SK-N-SH (cell line): ENCODE measurements at regions not wholly inside any gene's neighbourhood (a gene's known extent, or its start where the extent isn't known, plus 50 kb on each side); places are given as distances from the start of the nearest gene placed in this dataset.

Experiments used
- CTCF ChIA-PET: fragments of 300-600, 350-600 bp; formaldehyde crosslinking; extraction: SDS; loops from one replicate; lab custom pipeline; 2021; lab: Yijun Ruan, JAX
- POLR2A ChIA-PET: fragments of 350-600 bp; sonication (Branson Sonifier 250); formaldehyde crosslinking; extraction: SDS; loops from one replicate; lab custom pipeline; 2020; ENCODE audit warnings: antibody characterized with exemption, inconsistent platforms; lab: Yijun Ruan, JAX
- DNase-seq: peaks from one replicate; pipeline ENCODE4 v3.0.0; 2012
- H2AFZ ChIP-seq: fragments of 200-600 bp; sonication (generic); 2 replicates; pipeline ENCODE4 v1.8.1; 2016; ENCODE audit warnings: antibody characterized with exemption, mild to moderate bottlenecking, low read depth
- H3F3A ChIP-seq: fragments of 200-600 bp; sonication (generic); replicated peaks from 2 replicates; pipeline ENCODE3; 2016; ENCODE audit warnings: antibody characterized with exemption, mild to moderate bottlenecking; ENCODE audit not compliant: insufficient read depth
- H3K27ac ChIP-seq, 2 experiments: fragments of 200-500 bp in 1 of 2; fragments of 200-600 bp in 1 of 2; sonication (Bioruptor generic) in 1 of 2; sonication (generic), shearing (Covaris generic) in 1 of 2; 2 replicates each; pipeline versions ENCODE4 v1.5.1 to v1.6.1; 2014 to 2016; ENCODE audit warnings: low read depth in 2 of 2, inconsistent platforms in 1 of 2, low read length in 1 of 2, mild to moderate bottlenecking in 1 of 2, mixed read lengths in 1 of 2
- H3K27me3 ChIP-seq: fragments of 200-600 bp; sonication (generic), shearing (Covaris generic); 2 replicates; pipeline ENCODE4 v1.6.1; 2016; ENCODE audit warnings: mixed run types; ENCODE audit not compliant: insufficient read depth
- H3K36me3 ChIP-seq, 2 experiments: fragments of 200-500 bp in 1 of 2; fragments of 200-600 bp in 1 of 2; sonication (Bioruptor generic) in 1 of 2; sonication (generic) in 1 of 2; replicated peaks in 1 of 2; 2 replicates each; pipeline versions ENCODE3 to v1.5.1; 2014 to 2016; ENCODE audit warnings: low read length in 1 of 2, mild to moderate bottlenecking in 1 of 2; ENCODE audit not compliant: insufficient read depth in 2 of 2, control insufficient read depth in 1 of 2
- H3K4me1 ChIP-seq, 2 experiments: fragments of 200-500 bp in 1 of 2; fragments of 200-600 bp in 1 of 2; sonication (Bioruptor generic) in 1 of 2; sonication (generic), shearing (Covaris generic) in 1 of 2; 2 replicates each; pipeline versions ENCODE4 v1.5.1 to v1.6.1; 2014 to 2016; ENCODE audit warnings: low read depth in 1 of 2, low read length in 1 of 2, mixed run types in 1 of 2; ENCODE audit not compliant: insufficient read depth in 2 of 2, control insufficient read depth in 1 of 2
- H3K4me2 ChIP-seq: fragments of 200-600 bp; sonication (generic), shearing (Covaris generic); 2 replicates; pipeline ENCODE4 v1.6.1; 2017; ENCODE audit warnings: mixed run types
- H3K4me3 ChIP-seq, 2 experiments: fragments of 200-500 bp in 1 of 2; fragments of 200-600 bp in 1 of 2; sonication (Bioruptor generic) in 1 of 2; sonication (generic), shearing (Covaris generic) in 1 of 2; 2 replicates each; pipeline versions ENCODE4 v1.5.1 to v1.8.1; 2014 to 2016; ENCODE audit warnings: low read depth in 2 of 2, inconsistent platforms in 1 of 2, low read length in 1 of 2, mild to moderate bottlenecking in 1 of 2, mixed read lengths in 1 of 2, moderate library complexity in 1 of 2
- H3K79me2 ChIP-seq: fragments of 200-600 bp; sonication (generic); 2 replicates; pipeline ENCODE4 v1.8.1; 2017; ENCODE audit warnings: mild to moderate bottlenecking; ENCODE audit not compliant: insufficient read depth
- H3K9ac ChIP-seq: fragments of 200-600 bp; sonication (generic); 2 replicates; pipeline ENCODE4 v1.6.1; 2017; ENCODE audit warnings: mixed run types
- H3K9me2 ChIP-seq: fragments of 200-600 bp; sonication (generic); 2 replicates; pipeline ENCODE4 v1.6.1; 2017; ENCODE audit warnings: mixed run types
- H3K9me3 ChIP-seq: fragments of 200-600 bp; sonication (generic); 2 replicates; pipeline ENCODE4 v1.6.1; 2017; ENCODE audit warnings: mixed run types, mild to moderate bottlenecking, moderate library complexity
- H4K20me1 ChIP-seq: fragments of 200-600 bp; sonication (generic); 2 replicates; pipeline ENCODE4 v1.6.1; 2017; ENCODE audit warnings: mild to moderate bottlenecking, mixed run types; ENCODE audit not compliant: insufficient read depth
- EP300 ChIP-seq, 2 experiments: IDR thresholded peaks; 2 replicates each; pipeline versions ENCODE4 v1.4.0 to v1.6.1; 2012; ENCODE audit warnings: borderline replicate concordance in 1 of 2, low read depth in 1 of 2, low read length in 1 of 2
- EZH2phosphoT487 ChIP-seq: fragments of 200-600 bp; sonication (generic); IDR thresholded peaks from 2 replicates; pipeline ENCODE4 v1.6.1; 2017; ENCODE audit warnings: low read depth, mixed run types, mild to moderate bottlenecking, antibody characterized with exemption, moderate library complexity, borderline replicate concordance
- FOSL2 ChIP-seq: IDR thresholded peaks from 2 replicates; pipeline ENCODE4 v1.4.0; 2012; ENCODE audit warnings: low read depth, mild to moderate bottlenecking, moderate library complexity, borderline replicate concordance
- GABPA ChIP-seq: IDR thresholded peaks from 2 replicates; pipeline ENCODE4 v1.4.0; 2012; ENCODE audit warnings: low read depth, mild to moderate bottlenecking
- GATA2 ChIP-seq: sonication (generic); formaldehyde crosslinking; IDR thresholded peaks from 2 replicates; pipeline ENCODE4 v1.5.0; 2020; ENCODE audit warnings: mild to moderate bottlenecking, missing genetic modification reagents
- IRF3 ChIP-seq: fragments of 150-350 bp; IDR thresholded peaks from 2 replicates; pipeline ENCODE4 v1.6.1; 2016; ENCODE audit warnings: mild to moderate bottlenecking, low read depth, low read length
- JUND ChIP-seq: IDR thresholded peaks from 2 replicates; pipeline ENCODE4 v1.4.0; 2012
- MXI1 ChIP-seq: IDR thresholded peaks from 2 replicates; pipeline ENCODE4 v1.6.1; 2012; ENCODE audit warnings: mild to moderate bottlenecking, low read depth, low read length, improper control_type of control experiment
- NRF1 ChIP-seq: IDR thresholded peaks from 2 replicates; pipeline ENCODE4 v1.6.1; 2012; ENCODE audit warnings: low read depth, mild to moderate bottlenecking, low read length
- RAD21 ChIP-seq: IDR thresholded peaks from 2 replicates; pipeline ENCODE4 v1.6.1; 2012; ENCODE audit warnings: mild to moderate bottlenecking, low read length
- RFX5 ChIP-seq: IDR thresholded peaks from 2 replicates; pipeline ENCODE4 v1.6.1; 2012; ENCODE audit warnings: mild to moderate bottlenecking, improper control_type of control experiment, low read length
- RXRA ChIP-seq: IDR thresholded peaks from 2 replicates; pipeline ENCODE4 v1.4.0; 2012; ENCODE audit warnings: low read depth, mild to moderate bottlenecking, borderline replicate concordance
- SMC3 ChIP-seq: IDR thresholded peaks from 2 replicates; pipeline ENCODE4 v1.6.1; 2012; ENCODE audit warnings: low read depth, low read length, improper control_type of control experiment
- TAF1 ChIP-seq: IDR thresholded peaks from 2 replicates; pipeline ENCODE4 v1.6.1; 2012; ENCODE audit warnings: low read depth, mild to moderate bottlenecking, low read length, moderate library complexity, borderline replicate concordance
- TCF12 ChIP-seq: IDR thresholded peaks from 2 replicates; pipeline ENCODE4 v1.4.0; 2012
- USF2 ChIP-seq: fragments of 150-350 bp; IDR thresholded peaks from 2 replicates; pipeline ENCODE4 v1.6.1; 2017; ENCODE audit warnings: antibody characterized with exemption, low read length, low read depth, borderline replicate concordance
- TF ChIP-seq, protein P1 (sequence below): IDR thresholded peaks from 2 replicates; pipeline ENCODE4 v1.4.0; 2012; ENCODE audit warnings: low read depth, borderline replicate concordance
- TF ChIP-seq, protein P2 (sequence below): IDR thresholded peaks from 2 replicates; pipeline ENCODE4 v1.4.0; 2012; ENCODE audit warnings: low read depth, borderline replicate concordance

GRCh38 chr6:140988780-140989179, 1143.9 kb upstream of the GJE1 start:
- Histone ChIP-seq H3K27me3 (no peaks in the 10 kb centered on the region), H3K27ac (no peak overlapping the region), H2AFZ (no peak overlapping the region), H3F3A (no peaks in the 10 kb centered on the region), H4K20me1 (no peaks in the 10 kb centered on the region), H3K36me3 (no peaks in the 10 kb centered on the region), H3K9ac (no peak overlapping the region), H3K9me2 (0 out of 2 replicates have a peak, but pooled peaks cover 7% of the 10 kb centered on the region), H3K9me3 (0 out of 2 replicates have a peak, but pooled peaks cover 6% of the 10 kb centered on the region), H3K79me2 (no peaks in the 10 kb centered on the region), H3K4me3 (no peak overlapping the region), H3K4me2 (no peak overlapping the region), H3K4me1 (peaks cover 0 to 4% of the 10 kb centered on the region in 2 experiments; a peak in 1 of 4 replicates)
- no peak for DNase-seq
- TF ChIP-seq GATA2 (no peak), RXRA (no peak), JUND (no peak), FOSL2 (no peak), EP300 (IDR thresholded peaks at IDR 0.05; ENCODE audit: borderline replicate concordance in 1 of 2, low read depth in 1 of 2, low read length in 1 of 2) (no peak), GABPA (no peak), RFX5 (no peak), NRF1 (no peak), TAF1 (no peak), TCF12 (no peak), USF2 (no peak), MXI1 (no peak), IRF3 (no peak), SMC3 (no peak), RAD21 (no peak), EZH2phosphoT487 (no peak)
- TF ChIP-seq, protein P1, sequence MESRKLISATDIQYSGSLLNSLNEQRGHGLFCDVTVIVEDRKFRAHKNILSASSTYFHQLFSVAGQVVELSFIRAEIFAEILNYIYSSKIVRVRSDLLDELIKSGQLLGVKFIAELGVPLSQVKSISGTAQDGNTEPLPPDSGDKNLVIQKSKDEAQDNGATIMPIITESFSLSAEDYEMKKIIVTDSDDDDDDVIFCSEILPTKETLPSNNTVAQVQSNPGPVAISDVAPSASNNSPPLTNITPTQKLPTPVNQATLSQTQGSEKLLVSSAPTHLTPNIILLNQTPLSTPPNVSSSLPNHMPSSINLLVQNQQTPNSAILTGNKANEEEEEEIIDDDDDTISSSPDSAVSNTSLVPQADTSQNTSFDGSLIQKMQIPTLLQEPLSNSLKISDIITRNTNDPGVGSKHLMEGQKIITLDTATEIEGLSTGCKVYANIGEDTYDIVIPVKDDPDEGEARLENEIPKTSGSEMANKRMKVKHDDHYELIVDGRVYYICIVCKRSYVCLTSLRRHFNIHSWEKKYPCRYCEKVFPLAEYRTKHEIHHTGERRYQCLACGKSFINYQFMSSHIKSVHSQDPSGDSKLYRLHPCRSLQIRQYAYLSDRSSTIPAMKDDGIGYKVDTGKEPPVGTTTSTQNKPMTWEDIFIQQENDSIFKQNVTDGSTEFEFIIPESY = no peak
- TF ChIP-seq, protein P2, sequence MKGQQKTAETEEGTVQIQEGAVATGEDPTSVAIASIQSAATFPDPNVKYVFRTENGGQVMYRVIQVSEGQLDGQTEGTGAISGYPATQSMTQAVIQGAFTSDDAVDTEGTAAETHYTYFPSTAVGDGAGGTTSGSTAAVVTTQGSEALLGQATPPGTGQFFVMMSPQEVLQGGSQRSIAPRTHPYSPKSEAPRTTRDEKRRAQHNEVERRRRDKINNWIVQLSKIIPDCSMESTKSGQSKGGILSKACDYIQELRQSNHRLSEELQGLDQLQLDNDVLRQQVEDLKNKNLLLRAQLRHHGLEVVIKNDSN = no peak
- POLR2A ChIA-PET = no interaction called here
- CTCF ChIA-PET = interaction anchor here (0.9 kb wide), 1 partner anchor 1302 kb away, joined by 3 read pairs; no protein-coding TSS in a partner anchor
